ENCODE measurements at regions not wholly inside any gene's neighbourhood (a gene's known extent, or its start where the extent isn't known, plus 50 kb on each side); places are given as distances from the start of the nearest gene placed in this dataset.
"Not testable (repeated sequence)": the region's sequence is repeated elsewhere in the genome, so short reads cannot be mapped to it uniquely, and the experiment has no call there.

- no peak overlapping the region for H3K4me3 ChIP-seq (ENCODE audit: low read depth, low read length)
- no peak for TF ChIP-seq CTCF (conservative IDR thresholded peaks at IDR 0.05; ENCODE audit: low read depth, low read length)
- no peak for DNase-seq (ENCODE audit: low read depth)
Observed at GRCh38 chr4:29718136-29718535, 1002.0 kb upstream of the PCDH7 start.

- no peak overlapping the region for H3K4me3 ChIP-seq (ENCODE audit: low read depth, low read length)
- no peak for DNase-seq (ENCODE audit: low read depth)
- TF ChIP-seq CTCF (conservative IDR thresholded peaks at IDR 0.05; ENCODE audit: low read depth, low read length): no peak
Observed at GRCh38 chr4:29722253-29722652, 997.9 kb upstream of the PCDH7 start.

- DNase-seq (ENCODE audit: low read depth): no peak
- no peak overlapping the region for H3K4me3 ChIP-seq (ENCODE audit: low read depth, low read length)
- TF ChIP-seq CTCF (conservative IDR thresholded peaks at IDR 0.05; ENCODE audit: low read depth, low read length): no peak
Observed at GRCh38 chr4:29726938-29727337, 993.2 kb upstream of the PCDH7 start.

- H3K4me3 ChIP-seq (ENCODE audit: low read depth, low read length): no peak overlapping the region
- no peak for TF ChIP-seq CTCF (conservative IDR thresholded peaks at IDR 0.05; ENCODE audit: low read depth, low read length)
- no peak for DNase-seq (ENCODE audit: low read depth)
Observed at GRCh38 chr4:29734343-29735213, 985.6 kb upstream of the PCDH7 start.

- no peak overlapping the region for H3K4me3 ChIP-seq (ENCODE audit: low read depth, low read length)
- no peak for TF ChIP-seq CTCF (conservative IDR thresholded peaks at IDR 0.05; ENCODE audit: low read depth, low read length)
- DNase-seq (ENCODE audit: low read depth): no peak
Observed at GRCh38 chr4:29756966-29757365, 963.2 kb upstream of the PCDH7 start.

GRCh38 chr4:29762151-29762550 is 958.0 kb upstream of the PCDH7 start:
- no peak overlapping the region for H3K4me3 ChIP-seq (ENCODE audit: low read depth, low read length)
- no peak for TF ChIP-seq CTCF (conservative IDR thresholded peaks at IDR 0.05; ENCODE audit: low read depth, low read length)

GRCh38 chr4:29770627-29771026 is 949.5 kb upstream of the PCDH7 start:
- no peak for TF ChIP-seq CTCF (conservative IDR thresholded peaks at IDR 0.05; ENCODE audit: low read depth, low read length)
- no peak for DNase-seq (ENCODE audit: low read depth)
- no peak overlapping the region for H3K4me3 ChIP-seq (ENCODE audit: low read depth, low read length)

More at GRCh38 chr4:29762151-29762550, 958.0 kb upstream of the PCDH7 start:
- no peak for DNase-seq (ENCODE audit: low read depth)

- DNase-seq (ENCODE audit: low read depth); H3K4me3 ChIP-seq (ENCODE audit: low read depth, low read length): not testable (repeated sequence)
Observed at GRCh38 chr4:29788123-29788522, 932.0 kb upstream of the PCDH7 start.
